Mesendoderm (in vitro differentiated cells): ENCODE measurements at regions not wholly inside any gene's neighbourhood (a gene's known extent, or its start where the extent isn't known, plus 50 kb on each side); places are given as distances from the start of the nearest gene placed in this dataset.

Source experiments
- DNase-seq: peaks from one replicate; pipeline ENCODE4 v3.0.0; 2013
- H2AK5ac ChIP-seq: 2 replicates; pipeline ENCODE4 v1.6.1; 2013; ENCODE audit warnings: low read length, inconsistent platforms
- H2BK120ac ChIP-seq: 2 replicates; pipeline ENCODE4 v1.6.1; 2013; ENCODE audit warnings: low read depth, mild to moderate bottlenecking, low read length, moderate library complexity, mixed read lengths
- H2BK15ac ChIP-seq: replicated peaks from 2 replicates; pipeline ENCODE4 v1.6.1; 2013; ENCODE audit warnings: low read depth, mild to moderate bottlenecking, moderate library complexity
- H2BK5ac ChIP-seq: 2 replicates; pipeline ENCODE4 v1.6.1; 2013; ENCODE audit warnings: low read length, inconsistent platforms
- H3K18ac ChIP-seq: 2 replicates; pipeline ENCODE4 v1.6.1; 2013; ENCODE audit warnings: mild to moderate bottlenecking, low read length, mixed read lengths
- H3K23ac ChIP-seq: one replicate; pipeline ENCODE4 v1.6.1; 2013; ENCODE audit warnings: low read length
- H3K27ac ChIP-seq: 2 replicates; pipeline ENCODE4 v1.5.1; 2013; ENCODE audit warnings: low read depth, mild to moderate bottlenecking, inconsistent platforms, low read length, moderate library complexity
- H3K27me3 ChIP-seq: 2 replicates; pipeline ENCODE4 v1.6.1; 2013; ENCODE audit warnings: low read length, control low read depth, mild to moderate bottlenecking, inconsistent platforms; ENCODE audit not compliant: insufficient read depth, poor library complexity
- H3K36me3 ChIP-seq: 2 replicates; pipeline ENCODE4 v1.6.1; 2013; ENCODE audit warnings: low read length, inconsistent platforms; ENCODE audit not compliant: control insufficient read depth, insufficient read depth
- H3K4ac ChIP-seq: one replicate; pipeline ENCODE4 v1.6.1; 2013; ENCODE audit warnings: low read depth, mild to moderate bottlenecking, low read length, moderate library complexity
- H3K4me1 ChIP-seq: 2 replicates; pipeline ENCODE4 v1.6.1; 2013; ENCODE audit warnings: low read depth, low read length, inconsistent platforms; ENCODE audit not compliant: control insufficient read depth
- H3K4me2 ChIP-seq: 2 replicates; pipeline ENCODE4 v1.6.1; 2013; ENCODE audit warnings: low read length
- H3K4me3 ChIP-seq: 2 replicates; pipeline ENCODE4 v1.5.1; 2013; ENCODE audit warnings: mild to moderate bottlenecking, low read length
- H3K56ac ChIP-seq: one replicate; pipeline ENCODE4 v1.6.1; 2013; ENCODE audit warnings: low read length
- H3K79me1 ChIP-seq: 2 replicates; pipeline ENCODE4 v1.6.1; 2013; ENCODE audit warnings: low read length, inconsistent platforms
- H3K79me2 ChIP-seq: 2 replicates; pipeline ENCODE4 v1.6.1; 2013; ENCODE audit warnings: mild to moderate bottlenecking, low read length; ENCODE audit not compliant: control insufficient read depth, insufficient read depth
- H3K9ac ChIP-seq: 2 replicates; pipeline ENCODE4 v1.6.1; 2013; ENCODE audit warnings: low read length, inconsistent platforms
- H4K5ac ChIP-seq: one replicate; pipeline ENCODE4 v1.6.1; 2013; ENCODE audit warnings: low read length
- H4K8ac ChIP-seq: one replicate; pipeline ENCODE4 v1.6.1; 2013; ENCODE audit warnings: low read depth, mild to moderate bottlenecking, control low read depth, low read length, moderate library complexity
- whole genome bisulfite sequencing: extraction: QIAGEN DNeasy Blood & Tissue Kit; methylation state at CpG from one replicate; pipeline ENCODE4 v1.1.7; 2013; ENCODE audit warnings: low lambda C conversion rate, missing lambda C conversion rate; ENCODE audit not compliant: insufficient coverage; ENCODE audit errors: extremely low coverage; 5-methylcytosine and 5-hydroxymethylcytosine counted together

DNA sequence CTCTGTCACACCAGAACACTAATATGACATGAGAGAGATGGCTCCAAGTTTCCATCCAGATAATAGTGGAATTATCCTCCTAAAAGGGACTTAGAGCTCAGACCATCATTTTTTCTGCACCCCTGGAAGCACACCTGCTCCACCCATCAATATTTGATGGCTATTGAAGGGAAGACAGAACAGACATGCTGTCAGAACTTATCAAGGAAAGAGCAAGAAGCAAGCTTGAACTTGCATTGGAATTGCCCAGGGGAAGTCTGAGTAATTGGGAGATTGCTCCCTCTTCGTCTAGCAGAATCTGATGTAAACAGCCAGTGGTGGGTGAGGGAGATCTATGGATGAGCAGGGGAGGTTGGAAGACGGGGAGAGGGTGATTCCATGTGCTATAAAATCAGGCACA is 874.4 kb upstream of the TENM4 start:
- no peak for DNase-seq
- no peak overlapping the region for H4K8ac ChIP-seq
- H3K23ac ChIP-seq: no peak overlapping the region
- no peak overlapping the region for H3K4me3 ChIP-seq
- H3K79me1 ChIP-seq: no peaks in the 10 kb centered on the region
- H2BK5ac ChIP-seq: no peak overlapping the region
- no peak overlapping the region for H3K27ac ChIP-seq
- no peak overlapping the region for H2BK120ac ChIP-seq
- no peaks in the 10 kb centered on the region for H3K79me2 ChIP-seq
- no peak overlapping the region for H3K18ac ChIP-seq
- no peak overlapping the region for H3K4me2 ChIP-seq
- H3K36me3 ChIP-seq: no peaks in the 10 kb centered on the region
- no peak overlapping the region for H2AK5ac ChIP-seq
- no peaks in the 10 kb centered on the region for H3K27me3 ChIP-seq
- H3K56ac ChIP-seq: no peak overlapping the region
- H4K5ac ChIP-seq: no peak overlapping the region
- no peaks in the 10 kb centered on the region for H3K4me1 ChIP-seq
- H3K9ac ChIP-seq: no peak overlapping the region
- H2BK15ac ChIP-seq: no peak overlapping the region
- no peak overlapping the region for H3K4ac ChIP-seq
- WGBS: no CpG with 5 or more reads among the region's 2 CpGs

- Histone ChIP-seq H2AK5ac (no peak overlapping the region), H2BK120ac (no peak overlapping the region), H3K36me3 (no peaks in the 10 kb centered on the region), H3K79me1 (no peaks in the 10 kb centered on the region), H3K27ac (no peak overlapping the region), H3K4me1 (no peaks in the 10 kb centered on the region), H3K4me3 (no peak overlapping the region), H3K4ac (no peak overlapping the region), H2BK15ac (no peak overlapping the region), H3K27me3 (no peaks in the 10 kb centered on the region), H2BK5ac (no peak overlapping the region), H3K4me2 (no peak overlapping the region), H3K79me2 (no peaks in the 10 kb centered on the region), H3K23ac (no peak overlapping the region), H3K18ac (no peak overlapping the region), H3K9ac (no peak overlapping the region), H3K56ac (no peak overlapping the region), H4K8ac (no peak overlapping the region), H4K5ac (no peak overlapping the region)
- no peak for DNase-seq
Measured at GRCh38 chr11:80309301-80309700, 868.5 kb upstream of the TENM4 start.

DNA sequence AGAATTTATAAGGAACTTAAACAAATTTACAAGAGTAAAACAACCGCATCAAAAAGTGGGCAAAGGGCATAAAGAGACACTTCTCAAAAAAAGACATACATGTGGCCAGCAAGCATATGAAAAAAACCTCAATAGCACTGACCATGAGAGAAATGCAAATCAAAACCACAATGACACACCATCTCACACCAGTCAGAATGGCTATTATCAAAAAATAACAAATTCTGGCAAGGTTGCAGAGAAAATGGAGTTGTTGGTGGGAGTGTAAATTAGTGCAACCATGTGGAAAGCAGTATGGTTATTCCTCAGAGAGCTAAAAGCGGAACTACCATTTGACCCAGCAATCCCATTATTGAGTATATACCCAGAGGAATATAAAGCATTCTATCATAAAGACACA is 866.8 kb upstream of the TENM4 start:
- Histone ChIP-seq H3K4me2 (no peak overlapping the region), H4K8ac (no peak overlapping the region)

GRCh38 chr11:80297858-80298632 is 857.2 kb upstream of the TENM4 start:
- Histone ChIP-seq H3K4ac (no peak overlapping the region), H3K79me2 (no peaks in the 10 kb centered on the region), H2BK5ac (no peak overlapping the region), H3K23ac (no peak overlapping the region), H3K79me1 (no peaks in the 10 kb centered on the region), H3K56ac (no peak overlapping the region), H3K4me2 (no peak overlapping the region), H2BK15ac (no peak overlapping the region), H3K27me3 (no peaks in the 10 kb centered on the region), H3K4me3 (no peak overlapping the region), H2BK120ac (no peak overlapping the region), H3K4me1 (no peaks in the 10 kb centered on the region), H3K9ac (no peak overlapping the region), H3K18ac (no peak overlapping the region), H4K8ac (no peak overlapping the region), H2AK5ac (no peak overlapping the region), H3K36me3 (no peaks in the 10 kb centered on the region), H3K27ac (no peak overlapping the region), H4K5ac (no peak overlapping the region)
- WGBS: no CpG with 5 or more reads among the region's 5 CpGs
- no peak for DNase-seq

More for the DNA sequence above, 866.8 kb upstream of the TENM4 start:
- Histone ChIP-seq H3K79me2 (no peaks in the 10 kb centered on the region), H3K4ac (no peak overlapping the region), H3K4me3 (no peak overlapping the region), H2BK15ac (no peak overlapping the region), H3K9ac (no peak overlapping the region), H3K79me1 (no peaks in the 10 kb centered on the region), H3K56ac (no peak overlapping the region), H3K4me1 (no peaks in the 10 kb centered on the region), H3K18ac (no peak overlapping the region), H2BK120ac (no peak overlapping the region), H3K27ac (no peak overlapping the region), H3K27me3 (no peaks in the 10 kb centered on the region), H3K23ac (no peak overlapping the region), H2BK5ac (no peak overlapping the region), H4K5ac (no peak overlapping the region), H2AK5ac (no peak overlapping the region), H3K36me3 (no peaks in the 10 kb centered on the region)
- WGBS: no CpG with 5 or more reads among the region's 2 CpGs
- DNase-seq: no peak

DNA sequence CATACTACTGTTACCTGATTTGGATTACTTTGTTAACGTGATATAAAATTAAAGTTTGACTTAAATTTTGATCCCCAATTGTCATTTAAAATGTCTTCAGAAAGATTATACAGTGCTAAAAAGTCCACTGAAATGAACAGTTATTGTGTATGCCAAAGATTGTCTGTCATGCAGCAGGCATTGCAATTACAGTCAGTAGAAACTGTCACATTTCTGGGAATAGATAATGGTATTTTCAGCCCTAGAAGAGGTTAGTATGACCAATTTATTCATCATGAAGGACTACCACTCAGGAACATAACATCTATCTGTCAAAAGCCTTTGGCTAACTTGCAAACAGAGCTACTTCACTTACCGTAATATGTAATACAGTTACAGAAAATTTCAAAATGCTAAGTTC is 852.5 kb upstream of the TENM4 start:
- Histone ChIP-seq H3K23ac (no peak overlapping the region), H3K4me1 (no peaks in the 10 kb centered on the region), H2BK120ac (no peak overlapping the region), H2BK5ac (no peak overlapping the region), H3K36me3 (no peaks in the 10 kb centered on the region), H3K79me2 (no peaks in the 10 kb centered on the region), H3K27ac (no peak overlapping the region), H2BK15ac (no peak overlapping the region), H2AK5ac (no peak overlapping the region), H3K18ac (no peak overlapping the region), H3K56ac (no peak overlapping the region), H3K9ac (no peak overlapping the region), H4K8ac (no peak overlapping the region), H3K4me3 (no peak overlapping the region), H3K79me1 (no peaks in the 10 kb centered on the region), H3K27me3 (no peaks in the 10 kb centered on the region), H4K5ac (no peak overlapping the region), H3K4me2 (no peak overlapping the region), H3K4ac (no peak overlapping the region)
- no CpG with 5 or more reads among the region's 2 CpGs for WGBS
- DNase-seq: no peak
